ENCODE measurements at regions not wholly inside any gene's neighbourhood (a gene's known extent, or its start where the extent isn't known, plus 50 kb on each side); places are given as distances from the start of the nearest gene placed in this dataset.
A peak's percentile ranks its signal among the peaks of the same experiment; 100 is the strongest.

DNA sequence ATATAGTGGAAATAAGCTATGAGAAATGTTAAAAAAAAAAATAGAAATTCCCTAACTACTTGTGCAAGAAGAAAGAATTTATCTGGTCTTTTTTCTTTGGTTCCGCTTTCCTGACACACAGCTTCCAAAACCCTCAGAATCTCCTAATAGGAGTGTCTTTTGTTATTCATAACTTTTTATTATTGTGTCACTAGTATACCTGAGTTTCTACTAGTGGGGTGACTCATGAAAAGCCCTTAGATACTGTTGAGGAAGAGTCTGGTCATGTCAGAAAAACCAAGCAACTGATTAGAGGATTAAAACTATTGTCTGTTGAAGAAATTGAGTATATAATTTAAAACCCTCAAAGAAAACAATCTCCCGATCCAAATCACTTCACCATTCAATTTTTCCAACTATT, 152.8 kb upstream of the IFNE start:
- ChIA-PET CTCF (no interaction called here), POLR2A (no interaction called here)
- TF ChIP-seq, protein P1, sequence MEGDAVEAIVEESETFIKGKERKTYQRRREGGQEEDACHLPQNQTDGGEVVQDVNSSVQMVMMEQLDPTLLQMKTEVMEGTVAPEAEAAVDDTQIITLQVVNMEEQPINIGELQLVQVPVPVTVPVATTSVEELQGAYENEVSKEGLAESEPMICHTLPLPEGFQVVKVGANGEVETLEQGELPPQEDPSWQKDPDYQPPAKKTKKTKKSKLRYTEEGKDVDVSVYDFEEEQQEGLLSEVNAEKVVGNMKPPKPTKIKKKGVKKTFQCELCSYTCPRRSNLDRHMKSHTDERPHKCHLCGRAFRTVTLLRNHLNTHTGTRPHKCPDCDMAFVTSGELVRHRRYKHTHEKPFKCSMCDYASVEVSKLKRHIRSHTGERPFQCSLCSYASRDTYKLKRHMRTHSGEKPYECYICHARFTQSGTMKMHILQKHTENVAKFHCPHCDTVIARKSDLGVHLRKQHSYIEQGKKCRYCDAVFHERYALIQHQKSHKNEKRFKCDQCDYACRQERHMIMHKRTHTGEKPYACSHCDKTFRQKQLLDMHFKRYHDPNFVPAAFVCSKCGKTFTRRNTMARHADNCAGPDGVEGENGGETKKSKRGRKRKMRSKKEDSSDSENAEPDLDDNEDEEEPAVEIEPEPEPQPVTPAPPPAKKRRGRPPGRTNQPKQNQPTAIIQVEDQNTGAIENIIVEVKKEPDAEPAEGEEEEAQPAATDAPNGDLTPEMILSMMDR (IDR thresholded peaks at IDR 0.05; ENCODE audit: insufficient read depth, low read length, missing control alignments): no peak
- DNase-seq (ENCODE audit: low read depth, low spot score): no peak
- no peak overlapping the region for H3K4me3 ChIP-seq (ENCODE audit: low read depth, low read length)

DNA sequence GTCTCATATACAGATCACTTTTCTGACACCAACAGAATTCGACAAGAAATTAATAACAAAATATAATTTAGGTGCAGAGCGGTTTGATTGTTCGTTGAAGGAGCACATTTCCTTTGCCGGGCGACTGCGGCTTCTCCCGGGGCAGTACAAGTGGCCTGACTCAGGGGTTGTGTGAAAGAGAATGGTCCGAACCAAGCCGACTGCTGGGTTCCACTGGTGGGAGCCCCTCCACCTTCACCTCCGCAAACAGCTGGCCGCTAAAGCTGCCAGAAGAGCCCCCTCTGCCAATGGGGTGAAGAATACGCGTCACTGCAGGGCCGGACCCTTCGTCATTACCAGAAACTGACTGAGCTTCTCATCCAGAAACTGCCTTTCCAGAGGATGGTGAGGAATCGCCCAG, 156.0 kb upstream of the IFNE start:
- TF ChIP-seq, protein P1 (IDR thresholded peaks at IDR 0.05; ENCODE audit: insufficient read depth, low read length, missing control alignments): no peak
- ChIA-PET CTCF (interaction anchor here (0.6 to 1.5 kb wide), 2 partner anchors 112 to 150 kb away, joined by 3 read pairs; no protein-coding TSS in a partner anchor), POLR2A (no interaction called here)
- H3K4me3 ChIP-seq (ENCODE audit: low read depth, low read length): no peak overlapping the region
- DNase-seq (ENCODE audit: low read depth, low spot score): no peak

DNA sequence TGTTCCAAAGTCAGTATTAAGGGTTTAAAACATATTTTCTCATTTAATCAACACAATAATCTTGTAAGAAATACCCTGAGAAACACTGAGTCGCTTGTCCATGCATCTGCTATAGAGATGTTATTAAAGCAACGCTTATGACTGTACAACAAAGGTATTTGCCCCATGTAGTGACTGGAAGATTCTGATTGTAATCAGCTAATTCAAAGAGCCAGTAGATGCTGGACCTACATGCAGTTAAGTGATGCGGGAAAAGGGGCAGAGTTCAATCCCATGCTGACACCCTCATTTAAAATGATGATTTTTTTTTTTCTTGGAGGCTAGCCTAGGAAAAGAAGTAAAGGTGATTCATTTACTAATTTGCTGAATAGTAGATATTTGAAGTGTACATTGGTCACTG, 149.3 kb upstream of the MTAP start:
- ChIA-PET CTCF (interaction anchor here (0.8 kb wide), 1 partner anchor 136 kb away, joined by 3 read pairs; no protein-coding TSS in a partner anchor), POLR2A (no interaction called here)
- TF ChIP-seq, protein P1 (IDR thresholded peaks at IDR 0.05; ENCODE audit: insufficient read depth, low read length, missing control alignments): no peak
- no peak overlapping the region for H3K4me3 ChIP-seq (ENCODE audit: low read depth, low read length)
- DNase-seq (ENCODE audit: low read depth, low spot score): peak; percentile 41

DNA sequence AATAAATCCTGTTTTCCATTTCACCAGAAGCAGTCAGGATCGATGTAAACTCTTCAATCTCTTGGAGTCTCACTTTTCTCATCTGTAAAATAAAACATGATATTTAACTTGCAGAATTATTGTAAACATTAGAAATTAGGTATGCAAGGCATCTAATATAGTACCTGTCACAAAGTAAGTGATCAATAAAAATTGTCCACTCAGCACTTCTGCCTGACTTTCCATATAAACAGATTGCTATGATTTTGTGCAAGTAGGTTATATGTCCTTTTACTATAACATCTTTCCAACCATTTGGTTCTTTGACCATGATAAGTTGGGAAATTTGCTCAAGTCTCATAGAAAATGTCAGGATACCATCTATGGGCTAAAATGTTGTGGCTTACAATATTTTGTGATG, 148.8 kb upstream of the MTAP start:
- POLR2A ChIA-PET: no interaction called here
- DNase-seq (ENCODE audit: low read depth, low spot score): no peak
- TF ChIP-seq, protein P1 (IDR thresholded peaks at IDR 0.05; ENCODE audit: insufficient read depth, low read length, missing control alignments): no peak
- CTCF ChIA-PET: no interaction called here
- H3K4me3 ChIP-seq (ENCODE audit: low read depth, low read length): no peak overlapping the region

DNA sequence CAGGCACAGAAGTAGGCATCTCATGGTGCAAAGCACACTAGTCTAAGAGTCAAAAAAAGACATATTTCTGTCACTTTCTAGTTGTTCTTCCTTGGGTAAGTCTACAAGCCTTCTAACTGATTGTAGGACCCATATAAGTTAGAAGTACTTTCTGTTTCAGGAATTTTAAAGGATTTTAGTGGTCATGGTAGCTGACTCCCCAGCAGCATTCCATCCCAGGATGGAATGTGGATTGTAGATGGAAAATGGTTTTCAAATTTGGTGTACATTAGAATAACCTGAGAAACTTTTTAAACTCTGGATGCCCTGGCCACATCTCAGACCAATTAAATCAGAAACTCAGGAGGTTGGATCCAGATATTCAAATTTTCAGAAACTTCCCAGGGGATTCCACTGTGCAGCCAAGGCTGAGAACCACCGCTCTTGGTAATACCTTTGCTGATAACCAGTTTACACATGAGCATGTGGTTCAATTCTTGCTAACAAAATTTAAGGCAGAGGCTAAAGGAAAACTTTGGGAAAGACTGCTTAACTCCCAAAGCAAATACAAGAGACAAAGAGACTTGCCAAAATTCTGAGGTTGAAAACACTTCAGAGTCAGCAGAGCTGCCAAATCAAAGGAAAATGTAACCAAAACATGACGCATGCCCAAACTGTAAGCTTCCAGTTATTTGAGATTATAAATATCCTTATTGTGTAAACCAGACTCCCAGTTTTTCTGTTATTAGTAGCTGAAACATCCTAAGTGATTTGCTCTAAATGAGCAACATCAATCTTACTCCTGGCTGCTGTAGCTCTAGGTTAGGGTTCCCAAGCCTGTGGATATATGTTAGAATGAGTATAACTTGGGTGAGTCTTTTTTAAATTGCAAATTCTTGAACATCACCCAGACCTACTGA, 145.4 kb upstream of the MTAP start:
- ChIA-PET CTCF (interaction anchor here (1.4 kb wide), 1 partner anchor 130 kb away, joined by 3 read pairs; no protein-coding TSS in a partner anchor), POLR2A (no interaction called here)
- no peak overlapping the region for H3K4me3 ChIP-seq (ENCODE audit: low read depth, low read length)
- no peak for DNase-seq (ENCODE audit: low read depth, low spot score)
- TF ChIP-seq, protein P1 (IDR thresholded peaks at IDR 0.05; ENCODE audit: insufficient read depth, low read length, missing control alignments): no peak

DNA sequence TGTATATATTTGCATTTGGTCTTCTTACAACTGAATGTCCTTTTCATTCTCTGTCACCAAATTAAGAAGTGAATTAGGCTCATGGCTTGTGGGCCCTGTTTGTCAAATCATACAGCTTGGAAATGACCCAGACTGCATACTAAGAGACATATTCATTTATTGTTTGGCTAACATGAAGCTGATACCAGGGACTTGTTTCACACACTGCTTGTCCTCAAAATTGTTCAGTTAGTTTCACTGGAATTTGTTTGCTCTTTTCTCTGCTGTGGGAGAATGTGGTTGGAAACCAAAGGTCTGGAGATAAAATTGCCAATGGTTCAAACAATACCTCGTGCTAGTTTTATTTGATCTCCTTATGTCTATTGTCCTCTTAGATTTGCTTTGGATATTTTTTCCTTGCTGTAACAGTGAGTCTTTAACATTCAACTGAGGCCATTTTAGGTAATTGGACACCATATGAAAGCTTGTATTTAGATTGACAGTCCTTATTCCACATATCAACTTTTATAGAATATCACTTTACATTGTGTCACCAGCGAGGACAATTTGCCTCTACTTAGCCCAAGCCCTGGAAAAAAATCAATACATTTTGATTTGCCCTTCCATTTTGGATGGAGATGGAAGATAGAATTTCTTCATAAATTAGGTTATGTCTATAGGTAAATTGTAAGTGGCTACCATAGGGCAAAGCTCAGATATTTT, 144.3 kb upstream of the MTAP start:
- ChIA-PET CTCF (interaction anchor here (3.0 kb wide), 1 partner anchor 16 kb away, joined by 8 read pairs; no protein-coding TSS in a partner anchor), POLR2A (no interaction called here)
- TF ChIP-seq, protein P1 (IDR thresholded peaks at IDR 0.05; ENCODE audit: insufficient read depth, low read length, missing control alignments): no peak
- H3K4me3 ChIP-seq (ENCODE audit: low read depth, low read length): no peak overlapping the region
- no peak for DNase-seq (ENCODE audit: low read depth, low spot score)

Data from AG04449 (cell line).